K562 (cell line): ENCODE measurements at regions not wholly inside any gene's neighbourhood (a gene's known extent, or its start where the extent isn't known, plus 50 kb on each side); places are given as distances from the start of the nearest gene placed in this dataset.

Experiments
- ATAC-seq: fragments of 200-7000 bp; cut with Tn5 transposase; 3 replicates; pipeline ENCODE4 v1.9.1; 2020; ENCODE audit warnings: moderate library complexity
- BruUV-seq: library from RNA; stranded (reverse); fragments of 400-500 nt; replicated peaks from 2 replicates; lab custom pipeline; 2021; lab: Mats Ljungman, UMichigan
- CTCF ChIA-PET: fragments of 300-600 bp; formaldehyde crosslinking; extraction: SDS; loops from one replicate; lab custom pipeline; 2021; ENCODE audit warnings: low intra/inter-chr PET ratio; lab: Yijun Ruan, JAX
- POLR2A ChIA-PET: fragments of 300-600, 350-650 bp; sonication (Branson Sonifier 250); formaldehyde crosslinking; extraction: SDS; loops from one replicate; lab custom pipeline; 2021; ENCODE audit warnings: antibody characterized with exemption, inconsistent platforms; lab: Yijun Ruan, JAX
- DNase-seq, 4 experiments: peaks; one replicate each; pipeline versions ENCODE4 v3.0.0 to v3.0.0-alpha.2; 2011 to 2018; ENCODE audit warnings: low spot score in 3 of 4, mixed read lengths in 3 of 4; ENCODE audit errors: extremely low read depth in 1 of 4
- FAIRE-seq: peaks from 2 replicates; lab custom pipeline; 2011; peaks lifted over from hg19 to GRCh38; lab: Jason Lieb, UNC
- H2AFZ ChIP-seq: 2 replicates; pipeline ENCODE4 v1.6.0; 2011; ENCODE audit warnings: low read depth, low read length, control low read depth, inconsistent platforms
- H3K27ac ChIP-seq: fragments of 200-600 bp; 3 replicates; pipeline ENCODE4 v1.8.0; 2011; ENCODE audit warnings: low read depth, mild to moderate bottlenecking, control low read depth, inconsistent platforms, low read length, moderate library complexity, mixed read lengths; ENCODE audit errors: extremely low read depth
- H3K27me3 ChIP-seq, 2 experiments: fragments of 300-600 bp in 1 of 2; 2 replicates in 1 of 2; 3 replicates in 1 of 2; pipeline versions ENCODE4 v1.6.0 to v1.8.0; 2011; ENCODE audit warnings: inconsistent platforms in 2 of 2, low read length in 2 of 2, mild to moderate bottlenecking in 1 of 2, mixed read lengths in 1 of 2, moderate library complexity in 1 of 2; ENCODE audit not compliant: control insufficient read depth in 2 of 2, insufficient read depth in 2 of 2
- H3K36me3 ChIP-seq: fragments of 300-600 bp; 3 replicates; pipeline ENCODE4 v1.8.0; 2011; ENCODE audit warnings: mild to moderate bottlenecking, low read length, inconsistent platforms; ENCODE audit not compliant: control insufficient read depth, insufficient read depth
- H3K4me1 ChIP-seq, 2 experiments: fragments of 200-600 bp in 1 of 2; replicated peaks in 1 of 2; 2 replicates in 1 of 2; 3 replicates in 1 of 2; pipeline versions ENCODE4 v1.5.1 to v1.8.0; 2011; ENCODE audit warnings: inconsistent platforms in 2 of 2, low read length in 2 of 2, mild to moderate bottlenecking in 1 of 2, mixed read lengths in 1 of 2, moderate library complexity in 1 of 2; ENCODE audit not compliant: control insufficient read depth in 2 of 2, insufficient read depth in 2 of 2
- H3K4me2 ChIP-seq: 2 replicates; pipeline ENCODE4 v1.6.1; 2011; ENCODE audit warnings: low read length, control low read depth, inconsistent platforms, mixed read lengths; ENCODE audit not compliant: insufficient read depth
- H3K4me3 ChIP-seq: fragments of 200-600 bp; sonication (generic), shearing (Covaris generic); 2 replicates; pipeline ENCODE4 v1.5.1; 2016; ENCODE audit warnings: control low read depth, inconsistent platforms
- H3K79me2 ChIP-seq: fragments of 200-600 bp; 3 replicates; pipeline ENCODE4 v1.8.0; 2011; ENCODE audit warnings: low read length, inconsistent platforms; ENCODE audit not compliant: control insufficient read depth, insufficient read depth
- H3K9ac ChIP-seq, 2 experiments: 2 replicates each; pipeline versions ENCODE4 v1.6.0 to v1.6.1; 2011; ENCODE audit warnings: low read depth in 2 of 2, low read length in 2 of 2, control low read depth in 1 of 2, inconsistent platforms in 1 of 2, mild to moderate bottlenecking in 1 of 2, mixed read lengths in 1 of 2; ENCODE audit not compliant: insufficient read depth in 1 of 2
- H3K9me1 ChIP-seq: one replicate; pipeline ENCODE4 v1.6.0; 2011; ENCODE audit warnings: inconsistent platforms, mild to moderate bottlenecking, low read length, moderate library complexity; ENCODE audit not compliant: control insufficient read depth, insufficient read depth
- H3K9me3 ChIP-seq: replicated peaks from 2 replicates; pipeline ENCODE4 v1.5.1; 2011; ENCODE audit warnings: low read depth, low read length, inconsistent platforms; ENCODE audit not compliant: control insufficient read depth, insufficient read depth
- H4K20me1 ChIP-seq: replicated peaks from 2 replicates; pipeline ENCODE4 v1.6.1; 2011; ENCODE audit warnings: low read length, inconsistent platforms, mixed read lengths; ENCODE audit not compliant: control insufficient read depth, insufficient read depth
- ARID1B ChIP-seq: fragments of 450-650 bp; IDR thresholded peaks from 2 replicates; pipeline ENCODE4 v1.6.1; 2016; ENCODE audit warnings: antibody characterized with exemption, mild to moderate bottlenecking, inconsistent platforms
- CEBPG ChIP-seq, 3 experiments: fragments of 200-800 bp in 1 of 3; sonication (Bioruptor generic) in 1 of 3; sonication (generic) in 1 of 3; formaldehyde crosslinking in 1 of 3; IDR thresholded peaks in 2 of 3; conservative IDR thresholded peaks in 1 of 3; 2 replicates each; pipeline versions ENCODE4 v1.6.1 to v1.8.0; 2016 to 2022; ENCODE audit warnings: missing compliant biosample characterization in 2 of 3, missing genetic modification characterization in 2 of 3, mild to moderate bottlenecking in 1 of 3, missing genetic modification reagents in 1 of 3
- HDAC1 ChIP-seq, 2 experiments: fragments of 450-650 bp; IDR thresholded peaks; 2 replicates each; pipeline ENCODE4 v1.6.1; 2016 to 2017; ENCODE audit warnings: inconsistent platforms in 1 of 2, mild to moderate bottlenecking in 1 of 2, moderate library complexity in 1 of 2
- KHSRP ChIP-seq: fragments of 450-650 bp; IDR thresholded peaks from 2 replicates; pipeline ENCODE4 v1.6.1; 2017
- MTA1 ChIP-seq: fragments of 450-650 bp; IDR thresholded peaks from 2 replicates; pipeline ENCODE4 v1.6.1; 2017; ENCODE audit warnings: borderline replicate concordance
- NFE2 ChIP-seq: IDR thresholded peaks from 2 replicates; pipeline ENCODE4 v1.6.1; 2014; ENCODE audit warnings: antibody characterized with exemption, low read depth
- NFRKB ChIP-seq: fragments of 450-650 bp; IDR thresholded peaks from 2 replicates; pipeline ENCODE4 v1.6.1; 2016; ENCODE audit warnings: low read depth
- PRPF4 ChIP-seq: fragments of 200-400 bp; formaldehyde crosslinking; IDR thresholded peaks from one replicate; pipeline ENCODE4 v1.6.1; 2017; ENCODE audit warnings: low read length, low read depth, mild to moderate bottlenecking; ENCODE audit not compliant: insufficient read depth, poor library complexity, severe bottlenecking
- TEAD4 ChIP-seq, 2 experiments: sonication (generic) in 1 of 2; formaldehyde crosslinking in 1 of 2; IDR thresholded peaks; 2 replicates each; pipeline versions ENCODE4 v1.6.1 to v1.8.0; 2012 to 2022; ENCODE audit warnings: borderline replicate concordance in 1 of 2, inconsistent platforms in 1 of 2, low read length in 1 of 2, mild to moderate bottlenecking in 1 of 2, missing genetic modification reagents in 1 of 2
- ZNF23 ChIP-seq: fragments of 250-450 bp; sonication (Bioruptor Pico); IDR thresholded peaks from 2 replicates; pipeline ENCODE4 v1.4.0; 2020; ENCODE audit warnings: mild to moderate bottlenecking
- ZNF239 ChIP-seq: fragments of 250-450 bp; sonication (Bioruptor Pico); IDR thresholded peaks from 2 replicates; pipeline ENCODE4 v1.4.0; 2020; ENCODE audit warnings: mild to moderate bottlenecking
- ZNF24 ChIP-seq: fragments of 450-650 bp; IDR thresholded peaks from 2 replicates; pipeline ENCODE4 v1.6.1; 2016
- ZNF785 ChIP-seq: fragments of 250-450 bp; sonication (Bioruptor Pico); IDR thresholded peaks from 2 replicates; pipeline ENCODE4 v1.4.0; 2020; ENCODE audit warnings: mild to moderate bottlenecking
- WGBS: fragments of 100-300 bp; shearing (Covaris generic); methylation state at CpG from one replicate; pipeline ENCODE4 v1.1.6; 2016; ENCODE audit warnings: low coverage, mixed read lengths; ENCODE audit not compliant: insufficient coverage; ENCODE audit errors: missing lambda C conversion rate; 5-methylcytosine and 5-hydroxymethylcytosine counted together
- in situ Hi-C: fragments of 300-500 bp; cut with MboI; formaldehyde crosslinking; loops from 4 replicates; pipeline ENCODE4 v1.15.0; 2018; ENCODE audit warnings: inconsistent platforms, mixed read lengths
- intact Hi-C: fragments of 100-400 bp; cut with micrococcal nuclease; formaldehyde crosslinking; loops from 2 replicates; pipeline ENCODE4 v1.14.2; 2022
- TF ChIP-seq, protein P1 (sequence below): sonication (generic); IDR thresholded peaks from 2 replicates; pipeline ENCODE4 v1.6.1; 2016
- TF ChIP-seq, protein P2 (sequence below): fragments of 450-650 bp; IDR thresholded peaks from 2 replicates; pipeline ENCODE4 v1.6.1; 2014; ENCODE audit warnings: low read depth, mild to moderate bottlenecking, moderate library complexity, borderline replicate concordance
- TF ChIP-seq, protein P3 (sequence below): fragments of 450-650 bp; conservative IDR thresholded peaks from 2 replicates; pipeline ENCODE4 v1.6.1; 2016; ENCODE audit warnings: missing genetic modification characterization, low read depth, mild to moderate bottlenecking, missing compliant biosample characterization, moderate library complexity

DNA sequence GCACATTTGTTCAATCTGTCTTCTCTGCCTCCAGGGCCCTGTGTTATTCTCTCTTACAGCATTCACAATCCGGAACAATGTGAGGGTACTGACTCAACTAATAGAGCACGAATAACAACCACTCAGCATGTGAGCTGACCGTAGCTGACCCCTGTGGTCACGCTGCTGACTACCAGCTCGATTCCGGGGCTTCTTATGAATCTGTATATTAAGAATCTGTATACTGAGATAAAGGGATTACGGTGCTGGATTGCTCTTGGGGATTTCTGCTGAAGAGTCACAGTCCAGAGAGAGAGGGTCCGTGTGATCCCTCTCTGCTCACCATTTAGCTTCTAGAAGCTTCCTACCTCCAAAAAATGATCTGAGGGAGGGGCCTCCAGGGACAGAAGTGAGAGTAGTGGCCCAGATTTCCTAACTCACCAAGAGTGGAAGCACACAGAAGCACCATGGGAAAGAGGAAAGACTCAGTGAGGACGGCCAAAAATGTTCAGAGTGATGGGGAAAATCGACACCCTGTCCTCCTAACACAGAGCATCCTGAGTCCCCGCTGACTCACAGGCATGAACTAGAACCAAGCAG is 156.2 kb downstream of the THBS2 start:
- ATAC-seq = no peak
- ChIA-PET POLR2A (no interaction called here), CTCF (interaction anchor here (0.6 kb wide), 1 partner anchor 21 kb away, joined by 3 read pairs; no protein-coding TSS in a partner anchor)
- Histone ChIP-seq H4K20me1 (no peaks in the 10 kb centered on the region), H3K27me3 (no peaks in the 10 kb centered on the region; a peak in 1 of 5 replicates), H3K4me2 (no peak overlapping the region), H3K79me2 (no peaks in the 10 kb centered on the region), H3K4me3 (no peak overlapping the region), H3K9me3 (no peaks in the 10 kb centered on the region), H3K27ac (no peak overlapping the region), H3K36me3 (no peaks in the 10 kb centered on the region), H3K4me1 (no peaks in the 10 kb centered on the region), H3K9ac (no peak overlapping the region), H3K9me1 (peaks cover 2% of the 10 kb centered on the region), H2AFZ (no peak overlapping the region)
- in situ Hi-C loops = no loop called here
- intact Hi-C loops = no loop called here
- WGBS = under 1% methylated on average over 11 of the region's 11 CpGs
- no peak for FAIRE-seq
- no TSS peak for BruUV-seq
- DNase-seq = no peak
- TF ChIP-seq TEAD4 (IDR thresholded peaks at IDR 0.05; ENCODE audit: low read length) (no peak), TEAD4 (CRISPR knock-in tag; IDR thresholded peaks at IDR 0.05; ENCODE audit: borderline replicate concordance) (no peak), ZNF785 (CRISPR knock-in tag) (no peak), CEBPG (CRISPR knock-in tag; IDR thresholded peaks at IDR 0.05) (no peak), CEBPG (tag; conservative IDR thresholded peaks at IDR 0.05 in 1 of 2, IDR thresholded peaks at IDR 0.05 in 1 of 2) (no peak), NFE2 (no peak), ZNF24 (no peak), ARID1B (no peak), ZNF239 (CRISPR knock-in tag) (no peak), HDAC1 (IDR thresholded peaks at IDR 0.05) (no peak), ZNF23 (CRISPR knock-in tag) (no peak), PRPF4 (no peak), NFRKB (no peak), KHSRP (no peak), MTA1 (no peak)
- TF ChIP-seq, protein P1, sequence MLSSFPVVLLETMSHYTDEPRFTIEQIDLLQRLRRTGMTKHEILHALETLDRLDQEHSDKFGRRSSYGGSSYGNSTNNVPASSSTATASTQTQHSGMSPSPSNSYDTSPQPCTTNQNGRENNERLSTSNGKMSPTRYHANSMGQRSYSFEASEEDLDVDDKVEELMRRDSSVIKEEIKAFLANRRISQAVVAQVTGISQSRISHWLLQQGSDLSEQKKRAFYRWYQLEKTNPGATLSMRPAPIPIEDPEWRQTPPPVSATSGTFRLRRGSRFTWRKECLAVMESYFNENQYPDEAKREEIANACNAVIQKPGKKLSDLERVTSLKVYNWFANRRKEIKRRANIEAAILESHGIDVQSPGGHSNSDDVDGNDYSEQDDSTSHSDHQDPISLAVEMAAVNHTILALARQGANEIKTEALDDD = no peak
- TF ChIP-seq, protein P2, sequence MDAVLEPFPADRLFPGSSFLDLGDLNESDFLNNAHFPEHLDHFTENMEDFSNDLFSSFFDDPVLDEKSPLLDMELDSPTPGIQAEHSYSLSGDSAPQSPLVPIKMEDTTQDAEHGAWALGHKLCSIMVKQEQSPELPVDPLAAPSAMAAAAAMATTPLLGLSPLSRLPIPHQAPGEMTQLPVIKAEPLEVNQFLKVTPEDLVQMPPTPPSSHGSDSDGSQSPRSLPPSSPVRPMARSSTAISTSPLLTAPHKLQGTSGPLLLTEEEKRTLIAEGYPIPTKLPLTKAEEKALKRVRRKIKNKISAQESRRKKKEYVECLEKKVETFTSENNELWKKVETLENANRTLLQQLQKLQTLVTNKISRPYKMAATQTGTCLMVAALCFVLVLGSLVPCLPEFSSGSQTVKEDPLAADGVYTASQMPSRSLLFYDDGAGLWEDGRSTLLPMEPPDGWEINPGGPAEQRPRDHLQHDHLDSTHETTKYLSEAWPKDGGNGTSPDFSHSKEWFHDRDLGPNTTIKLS = no peak
- TF ChIP-seq, protein P3, sequence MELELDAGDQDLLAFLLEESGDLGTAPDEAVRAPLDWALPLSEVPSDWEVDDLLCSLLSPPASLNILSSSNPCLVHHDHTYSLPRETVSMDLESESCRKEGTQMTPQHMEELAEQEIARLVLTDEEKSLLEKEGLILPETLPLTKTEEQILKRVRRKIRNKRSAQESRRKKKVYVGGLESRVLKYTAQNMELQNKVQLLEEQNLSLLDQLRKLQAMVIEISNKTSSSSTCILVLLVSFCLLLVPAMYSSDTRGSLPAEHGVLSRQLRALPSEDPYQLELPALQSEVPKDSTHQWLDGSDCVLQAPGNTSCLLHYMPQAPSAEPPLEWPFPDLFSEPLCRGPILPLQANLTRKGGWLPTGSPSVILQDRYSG (tag) = no peak
